Neuronal stem cell (in vitro differentiated cells): ENCODE measurements at regions not wholly inside any gene's neighbourhood (a gene's known extent, or its start where the extent isn't known, plus 50 kb on each side); places are given as distances from the start of the nearest gene placed in this dataset.

Source experiments
- DNase-seq: peaks from one replicate; pipeline ENCODE4 v3.0.0-alpha.2; 2013; ENCODE audit warnings: low spot score
- H2AFZ ChIP-seq: one replicate; pipeline ENCODE4 v1.6.1; 2013; ENCODE audit warnings: mild to moderate bottlenecking, low read length, inconsistent platforms
- H2AK5ac ChIP-seq: 2 replicates; pipeline ENCODE4 v1.6.1; 2013; ENCODE audit warnings: low read depth, mild to moderate bottlenecking, inconsistent platforms, low read length, moderate library complexity, mixed read lengths
- H2BK120ac ChIP-seq: 2 replicates; pipeline ENCODE4 v1.6.1; 2013; ENCODE audit warnings: low read depth, mild to moderate bottlenecking, inconsistent platforms, low read length, moderate library complexity, mixed read lengths
- H2BK12ac ChIP-seq: one replicate; pipeline ENCODE4 v1.6.1; 2013; ENCODE audit warnings: low read length, inconsistent platforms
- H2BK15ac ChIP-seq: 2 replicates; pipeline ENCODE4 v1.6.1; 2013; ENCODE audit warnings: mild to moderate bottlenecking, low read length, inconsistent platforms, mixed read lengths
- H2BK5ac ChIP-seq: one replicate; pipeline ENCODE4 v1.6.1; 2013; ENCODE audit warnings: inconsistent platforms, mild to moderate bottlenecking, low read length, moderate library complexity
- H3K14ac ChIP-seq: one replicate; pipeline ENCODE4 v1.6.1; 2013; ENCODE audit warnings: low read length, inconsistent platforms
- H3K18ac ChIP-seq: 2 replicates; pipeline ENCODE4 v1.6.1; 2013; ENCODE audit warnings: low read length, inconsistent platforms
- H3K23ac ChIP-seq: 2 replicates; pipeline ENCODE4 v1.6.1; 2013; ENCODE audit warnings: low read depth, mild to moderate bottlenecking, mixed read lengths, low read length, inconsistent platforms; ENCODE audit not compliant: poor library complexity
- H3K27ac ChIP-seq: replicated peaks from 3 replicates; pipeline ENCODE4 v1.5.1; 2013; ENCODE audit warnings: low read length, inconsistent platforms
- H3K27me3 ChIP-seq, 3 experiments: 2 replicates each; pipeline ENCODE4 v1.6.1; 2013; ENCODE audit warnings: low read length in 3 of 3, mild to moderate bottlenecking in 2 of 3, inconsistent platforms in 1 of 3, low read depth in 1 of 3, mixed read lengths in 1 of 3, moderate library complexity in 1 of 3; ENCODE audit not compliant: control insufficient read depth in 3 of 3, insufficient read depth in 3 of 3
- H3K36me3 ChIP-seq, 2 donors: replicated peaks in 1 of 2; 2 replicates each; pipeline ENCODE4 v1.6.1; 2013; ENCODE audit warnings: low read length in 2 of 2; ENCODE audit not compliant: control insufficient read depth in 2 of 2, insufficient read depth in 2 of 2
- H3K4ac ChIP-seq: 2 replicates; pipeline ENCODE4 v1.6.1; 2013; ENCODE audit warnings: inconsistent platforms, mild to moderate bottlenecking, low read length, moderate library complexity
- H3K4me1 ChIP-seq, 2 donors: 1 replicate in 1 of 2; 2 replicates in 1 of 2; pipeline ENCODE4 v1.6.1; 2013; ENCODE audit warnings: low read length in 2 of 2, low read depth in 1 of 2; ENCODE audit not compliant: control insufficient read depth in 2 of 2, insufficient read depth in 1 of 2
- H3K4me2 ChIP-seq: one replicate; pipeline ENCODE4 v1.6.1; 2013; ENCODE audit warnings: mild to moderate bottlenecking, low read length, inconsistent platforms; ENCODE audit not compliant: insufficient read depth, poor library complexity, severe bottlenecking
- H3K4me3 ChIP-seq, 2 donors: 2 replicates each; pipeline ENCODE4 v1.5.1; 2013; ENCODE audit warnings: low read length in 2 of 2, mild to moderate bottlenecking in 2 of 2, inconsistent platforms in 1 of 2, moderate library complexity in 1 of 2
- H3K79me1 ChIP-seq: one replicate; pipeline ENCODE4 v1.6.1; 2013; ENCODE audit warnings: low read depth, mild to moderate bottlenecking, inconsistent platforms, low read length, moderate library complexity
- H3K9ac ChIP-seq: one replicate; pipeline ENCODE4 v1.6.1; 2013; ENCODE audit warnings: mild to moderate bottlenecking, low read depth, low read length, inconsistent platforms; ENCODE audit not compliant: poor library complexity
- H3K9me3 ChIP-seq, 2 donors: replicated peaks in 1 of 2; 2 replicates each; pipeline versions ENCODE3 to v1.6.1; 2013; ENCODE audit warnings: low read length in 2 of 2, mild to moderate bottlenecking in 2 of 2, inconsistent platforms in 1 of 2, low read depth in 1 of 2, mixed read lengths in 1 of 2, moderate library complexity in 1 of 2; ENCODE audit not compliant: control insufficient read depth in 2 of 2, insufficient read depth in 1 of 2
- H4K8ac ChIP-seq: one replicate; pipeline ENCODE4 v1.6.1; 2013; ENCODE audit warnings: low read depth, mild to moderate bottlenecking, inconsistent platforms, low read length, moderate library complexity
- H4K91ac ChIP-seq: one replicate; pipeline ENCODE4 v1.6.1; 2013; ENCODE audit warnings: low read length, low read depth, mild to moderate bottlenecking, inconsistent platforms; ENCODE audit not compliant: poor library complexity
- WGBS, 2 donors: extraction: QIAGEN DNeasy Blood & Tissue Kit; methylation state at CpG; one replicate each; pipeline ENCODE4 v1.1.7; 2013; ENCODE audit warnings: missing lambda C conversion rate in 2 of 2, mixed read lengths in 1 of 2; ENCODE audit not compliant: insufficient read length in 2 of 2, insufficient replicate concordance in 1 of 2; ENCODE audit errors: extremely low coverage in 2 of 2; 5-methylcytosine and 5-hydroxymethylcytosine counted together

DNA sequence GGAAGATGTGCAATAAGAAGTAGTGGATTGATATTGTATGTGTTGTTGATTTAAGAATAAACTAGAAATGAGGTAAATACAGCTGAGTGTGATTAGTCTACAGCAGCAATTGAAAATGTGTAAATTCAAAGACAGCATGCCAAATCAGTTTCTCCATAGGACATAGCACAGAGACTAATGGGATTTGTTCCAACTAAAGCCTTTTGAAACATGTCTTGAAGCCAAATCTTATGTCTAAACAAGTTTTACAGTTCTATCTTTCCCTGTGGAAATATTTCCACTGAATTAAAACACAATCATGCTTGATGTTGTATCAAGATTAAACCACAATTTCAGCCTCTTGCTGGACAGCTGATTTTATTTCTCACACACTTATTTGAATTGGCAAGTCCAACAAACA is 497.4 kb upstream of the FAM47C start:
- no peak overlapping the region for H2AFZ ChIP-seq
- H3K4me3 ChIP-seq, result no peak overlapping the region
- no peak overlapping the region for H2BK12ac ChIP-seq
- no peaks in the 10 kb centered on the region for H3K36me3 ChIP-seq
- no peak for DNase-seq
- no peaks in the 10 kb centered on the region for H3K79me1 ChIP-seq
- H3K4ac ChIP-seq, result no peak overlapping the region
- H3K27me3 ChIP-seq, result no peaks in the 10 kb centered on the region
- no peak overlapping the region for H2BK120ac ChIP-seq
- no peak overlapping the region for H3K18ac ChIP-seq
- H3K9me3 ChIP-seq, result peaks cover 0 to 2% of the 10 kb centered on the region in 2 donors
- no peak overlapping the region for H2AK5ac ChIP-seq
- H3K4me2 ChIP-seq, result no peak overlapping the region
- H3K27ac ChIP-seq, result no peak overlapping the region
- no peaks in the 10 kb centered on the region for H3K4me1 ChIP-seq
- no peak overlapping the region for H3K23ac ChIP-seq
- H2BK5ac ChIP-seq, result no peak overlapping the region
- no peak overlapping the region for H4K8ac ChIP-seq
- H2BK15ac ChIP-seq, result no peak overlapping the region
- H3K9ac ChIP-seq, result no peak overlapping the region
- H3K14ac ChIP-seq, result no peak overlapping the region
- no peak overlapping the region for H4K91ac ChIP-seq

GRCh38 chrX:36528661-36529060 is 479.5 kb upstream of the FAM47C start:
- Histone ChIP-seq H3K79me1 (no peaks in the 10 kb centered on the region), H4K91ac (no peak overlapping the region), H3K14ac (no peak overlapping the region), H2BK120ac (no peak overlapping the region), H4K8ac (no peak overlapping the region), H2AFZ (no peak overlapping the region), H3K27me3 (no peaks in the 10 kb centered on the region), H3K4me3 (no peak overlapping the region), H3K4me2 (no peak overlapping the region), H3K9ac (no peak overlapping the region), H3K18ac (no peak overlapping the region), H2BK5ac (no peak overlapping the region), H2AK5ac (no peak overlapping the region), H3K4ac (no peak overlapping the region), H3K36me3 (no peaks in the 10 kb centered on the region), H3K9me3 (no peaks in the 10 kb centered on the region), H2BK15ac (no peak overlapping the region), H3K23ac (no peak overlapping the region), H2BK12ac (no peak overlapping the region), H3K27ac (no peak overlapping the region), H3K4me1 (no peaks in the 10 kb centered on the region)
- no CpG with 5 or more reads among the region's 1 CpG for WGBS, 2 donors
- no peak for DNase-seq

DNA sequence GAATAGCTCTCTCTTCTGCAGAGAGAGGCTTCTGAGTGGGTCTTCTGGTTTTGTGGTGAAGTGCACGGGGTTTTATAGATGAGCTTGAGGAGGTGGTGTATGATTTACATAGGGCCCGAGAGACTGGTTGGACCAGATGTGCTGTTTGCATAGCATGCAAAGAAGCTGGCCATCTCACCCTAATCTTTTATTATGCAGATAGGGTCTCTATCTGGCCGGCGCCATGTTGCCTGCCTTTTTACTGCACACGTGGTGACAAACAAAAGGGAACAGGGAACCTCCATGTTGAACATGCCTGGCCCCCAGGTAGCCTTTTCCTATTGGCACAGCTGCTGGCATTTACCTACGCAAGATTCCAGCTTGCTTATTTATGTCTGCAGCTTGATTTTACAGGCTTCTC is 473.3 kb upstream of the FAM47C start:
- no peak overlapping the region for H2BK15ac ChIP-seq
- WGBS, 2 donors, result no CpG with 5 or more reads among the region's 6 CpGs
- H2AFZ ChIP-seq, result peak overlapping the region; percentile 72
- no peak for DNase-seq
- no peak overlapping the region for H3K23ac ChIP-seq
- H4K8ac ChIP-seq, result no peak overlapping the region
- H3K4me1 ChIP-seq, result no peaks in the 10 kb centered on the region
- H3K27me3 ChIP-seq, result no peaks in the 10 kb centered on the region
- no peaks in the 10 kb centered on the region for H3K79me1 ChIP-seq
- H3K14ac ChIP-seq, result no peak overlapping the region
- H2AK5ac ChIP-seq, result no peak overlapping the region
- H3K27ac ChIP-seq, result no peak overlapping the region
- no peak overlapping the region for H2BK5ac ChIP-seq
- H3K4me2 ChIP-seq, result no peak overlapping the region
- no peaks in the 10 kb centered on the region for H3K36me3 ChIP-seq
- no peak overlapping the region for H2BK12ac ChIP-seq
- H3K18ac ChIP-seq, result no peak overlapping the region
- H3K9me3 ChIP-seq, result no peaks in the 10 kb centered on the region
- no peak overlapping the region for H3K4me3 ChIP-seq
- no peak overlapping the region for H3K4ac ChIP-seq
- no peak overlapping the region for H3K9ac ChIP-seq
- H4K91ac ChIP-seq, result no peak overlapping the region
- H2BK120ac ChIP-seq, result no peak overlapping the region

GRCh38 chrX:36543499-36543898 is 464.7 kb upstream of the FAM47C start:
- H3K4me1 ChIP-seq, result no peaks in the 10 kb centered on the region
- no peak overlapping the region for H2AFZ ChIP-seq
- no peaks in the 10 kb centered on the region for H3K9me3 ChIP-seq
- no peak overlapping the region for H4K91ac ChIP-seq
- H2BK15ac ChIP-seq, result no peak overlapping the region
- no peaks in the 10 kb centered on the region for H3K27me3 ChIP-seq
- no peaks in the 10 kb centered on the region for H3K79me1 ChIP-seq
- H3K4ac ChIP-seq, result no peak overlapping the region
- H3K4me2 ChIP-seq, result no peak overlapping the region
- no peak overlapping the region for H3K23ac ChIP-seq
- no peak overlapping the region for H4K8ac ChIP-seq
- no peak overlapping the region for H2BK12ac ChIP-seq
- no peak overlapping the region for H3K27ac ChIP-seq
- H3K4me3 ChIP-seq, result no peak overlapping the region
- WGBS, 2 donors, result no CpG with 5 or more reads among the region's 1 CpG
- no peak overlapping the region for H2BK120ac ChIP-seq
- DNase-seq, result no peak
- no peak overlapping the region for H3K9ac ChIP-seq
- H2BK5ac ChIP-seq, result no peak overlapping the region
- H2AK5ac ChIP-seq, result no peak overlapping the region
- H3K14ac ChIP-seq, result no peak overlapping the region
- H3K18ac ChIP-seq, result no peak overlapping the region
- H3K36me3 ChIP-seq, result no peaks in the 10 kb centered on the region
